ENCODE measurements at regions not wholly inside any gene's neighbourhood (a gene's known extent, or its start where the extent isn't known, plus 50 kb on each side); places are given as distances from the start of the nearest gene placed in this dataset.
"Not testable (repeated sequence)": the region's sequence is repeated elsewhere in the genome, so short reads cannot be mapped to it uniquely, and the experiment has no call there.

GRCh38 chr4:53844133-53844532 lies 220.3 kb downstream of the CHIC2 start:
- Histone ChIP-seq H3K9me2 (replicated peaks; ENCODE audit: insufficient read depth) (no peaks in the 10 kb centered on the region), H3K4me2 (no peak overlapping the region), H3K4me3 (no peak overlapping the region), H3K27me3 (no peaks in the 10 kb centered on the region), H2AFZ (no peak overlapping the region), H4K20me1 (ENCODE audit: insufficient read depth, poor library complexity, severe bottlenecking) (no peaks in the 10 kb centered on the region), H3K79me2 (no peaks in the 10 kb centered on the region), H3K4me1 (ENCODE audit: insufficient read depth) (peaks cover 4% of the 10 kb centered on the region), H3K36me3 (replicated peaks; ENCODE audit: insufficient read depth, low read depth) (no peaks in the 10 kb centered on the region), H3K9me3 (ENCODE audit: low read depth) (no peaks in the 10 kb centered on the region), H3K27ac (no peak overlapping the region)
- 53% methylated on average over 3 of the region's 3 CpGs for WGBS (ENCODE audit: low lambda C conversion rate, missing lambda C conversion rate)
- no peak for TF ChIP-seq EZH2phosphoT487 (IDR thresholded peaks at IDR 0.05; ENCODE audit: low read depth, severe bottlenecking, unreplicated experiment)
- TF ChIP-seq EZH2 (IDR thresholded peaks at IDR 0.05; ENCODE audit: borderline replicate concordance) = no peak
- TF ChIP-seq, protein P1, sequence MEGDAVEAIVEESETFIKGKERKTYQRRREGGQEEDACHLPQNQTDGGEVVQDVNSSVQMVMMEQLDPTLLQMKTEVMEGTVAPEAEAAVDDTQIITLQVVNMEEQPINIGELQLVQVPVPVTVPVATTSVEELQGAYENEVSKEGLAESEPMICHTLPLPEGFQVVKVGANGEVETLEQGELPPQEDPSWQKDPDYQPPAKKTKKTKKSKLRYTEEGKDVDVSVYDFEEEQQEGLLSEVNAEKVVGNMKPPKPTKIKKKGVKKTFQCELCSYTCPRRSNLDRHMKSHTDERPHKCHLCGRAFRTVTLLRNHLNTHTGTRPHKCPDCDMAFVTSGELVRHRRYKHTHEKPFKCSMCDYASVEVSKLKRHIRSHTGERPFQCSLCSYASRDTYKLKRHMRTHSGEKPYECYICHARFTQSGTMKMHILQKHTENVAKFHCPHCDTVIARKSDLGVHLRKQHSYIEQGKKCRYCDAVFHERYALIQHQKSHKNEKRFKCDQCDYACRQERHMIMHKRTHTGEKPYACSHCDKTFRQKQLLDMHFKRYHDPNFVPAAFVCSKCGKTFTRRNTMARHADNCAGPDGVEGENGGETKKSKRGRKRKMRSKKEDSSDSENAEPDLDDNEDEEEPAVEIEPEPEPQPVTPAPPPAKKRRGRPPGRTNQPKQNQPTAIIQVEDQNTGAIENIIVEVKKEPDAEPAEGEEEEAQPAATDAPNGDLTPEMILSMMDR (IDR thresholded peaks at IDR 0.05; ENCODE audit: poor library complexity) = no peak
- DNase-seq (ENCODE audit: low spot score) = no peak

- H3K4me3 ChIP-seq = no peak overlapping the region
- TF ChIP-seq EZH2 (IDR thresholded peaks at IDR 0.05; ENCODE audit: borderline replicate concordance) = no peak
- TF ChIP-seq, protein P1 (IDR thresholded peaks at IDR 0.05; ENCODE audit: poor library complexity) = no peak
- no peak for TF ChIP-seq EZH2phosphoT487 (IDR thresholded peaks at IDR 0.05; ENCODE audit: low read depth, severe bottlenecking, unreplicated experiment)
- no peaks in the 10 kb centered on the region for H3K36me3 ChIP-seq (replicated peaks; ENCODE audit: insufficient read depth, low read depth)
- H4K20me1 ChIP-seq (ENCODE audit: insufficient read depth, poor library complexity, severe bottlenecking) = no peaks in the 10 kb centered on the region
- H3K27me3 ChIP-seq = no peaks in the 10 kb centered on the region
- H3K4me2 ChIP-seq = no peak overlapping the region
- H2AFZ ChIP-seq = no peak overlapping the region
- H3K9me2 ChIP-seq (replicated peaks; ENCODE audit: insufficient read depth) = no peaks in the 10 kb centered on the region
- H3K4me1 ChIP-seq (ENCODE audit: insufficient read depth) = no peaks in the 10 kb centered on the region
- 96% methylated on average over 5 of the region's 5 CpGs for WGBS (ENCODE audit: low lambda C conversion rate, missing lambda C conversion rate)
- no peak overlapping the region for H3K27ac ChIP-seq
- H3K9me3 ChIP-seq (ENCODE audit: low read depth) = no peaks in the 10 kb centered on the region
- DNase-seq (ENCODE audit: low spot score) = no peak
- H3K79me2 ChIP-seq = no peaks in the 10 kb centered on the region
These were observed 222.7 kb downstream of the CHIC2 start for GRCh38 chr4:53841711-53842110.

- Histone ChIP-seq H3K27me3 (no peaks in the 10 kb centered on the region), H4K20me1 (ENCODE audit: insufficient read depth, poor library complexity, severe bottlenecking) (no peaks in the 10 kb centered on the region), H3K36me3 (replicated peaks; ENCODE audit: insufficient read depth, low read depth) (no peaks in the 10 kb centered on the region), H3K4me1 (ENCODE audit: insufficient read depth) (no peaks in the 10 kb centered on the region), H3K9me2 (replicated peaks; ENCODE audit: insufficient read depth) (no peaks in the 10 kb centered on the region), H3K4me2 (no peak overlapping the region), H3K27ac (no peak overlapping the region), H3K79me2 (no peaks in the 10 kb centered on the region), H3K4me3 (no peak overlapping the region), H3K9me3 (ENCODE audit: low read depth) (no peaks in the 10 kb centered on the region), H2AFZ (no peak overlapping the region)
- peak; percentile 31 for DNase-seq (ENCODE audit: low spot score)
- TF ChIP-seq EZH2phosphoT487 (IDR thresholded peaks at IDR 0.05; ENCODE audit: low read depth, severe bottlenecking, unreplicated experiment) (no peak), EZH2 (IDR thresholded peaks at IDR 0.05; ENCODE audit: borderline replicate concordance) (no peak)
- TF ChIP-seq, protein P1 (IDR thresholded peaks at IDR 0.05; ENCODE audit: poor library complexity) = no peak
- 38% methylated on average over 2 of the region's 2 CpGs for WGBS (ENCODE audit: low lambda C conversion rate, missing lambda C conversion rate)
These were observed 223.8 kb downstream of the CHIC2 start for GRCh38 chr4:53840643-53841042.

DNA sequence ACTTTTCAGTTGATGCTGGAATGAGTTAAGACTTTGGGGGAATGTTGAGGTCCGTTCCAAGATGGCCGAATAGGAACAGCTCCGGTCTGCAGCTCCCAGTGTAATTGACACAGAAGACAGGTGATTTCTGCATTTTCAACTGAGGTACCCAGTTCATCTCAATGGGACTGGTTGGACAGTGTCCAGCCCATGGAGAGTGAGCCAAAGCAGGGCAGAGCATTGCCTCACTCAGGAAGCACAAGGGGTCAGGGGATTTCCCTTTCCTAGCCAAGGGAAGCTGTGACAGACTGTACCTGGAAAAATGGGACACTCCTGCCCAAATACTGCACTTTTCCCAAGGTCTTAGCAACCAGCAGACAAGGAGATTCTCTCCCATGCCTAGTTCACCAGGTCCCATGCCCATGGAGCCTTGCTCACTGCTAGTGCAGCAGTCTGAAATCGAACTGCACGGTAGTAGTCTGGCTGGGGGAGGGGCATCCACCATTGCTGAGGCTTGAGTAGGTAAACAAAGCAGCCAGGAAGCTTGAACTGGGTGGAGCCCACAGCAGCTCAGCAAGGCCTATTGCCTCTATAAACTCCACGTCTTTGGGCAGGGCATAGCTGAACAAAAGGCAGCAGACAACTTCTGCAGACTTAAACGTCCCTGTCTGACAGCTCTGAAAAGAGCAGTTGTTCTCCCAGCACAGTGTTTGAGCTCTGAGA lies 231.0 kb downstream of the CHIC2 start:
- not testable (repeated sequence) for H3K36me3 ChIP-seq (replicated peaks; ENCODE audit: insufficient read depth, low read depth); H3K4me1 ChIP-seq (ENCODE audit: insufficient read depth); H3K9me3 ChIP-seq (ENCODE audit: low read depth); H2AFZ ChIP-seq; H3K79me2 ChIP-seq; H3K27me3 ChIP-seq; H3K27ac ChIP-seq; H3K4me3 ChIP-seq; DNase-seq (ENCODE audit: low spot score); H3K4me2 ChIP-seq; H4K20me1 ChIP-seq (ENCODE audit: insufficient read depth, poor library complexity, severe bottlenecking); H3K9me2 ChIP-seq (replicated peaks; ENCODE audit: insufficient read depth)
- 88% methylated on average over 7 of the region's 7 CpGs for WGBS (ENCODE audit: low lambda C conversion rate, missing lambda C conversion rate)

Data from hepatocyte (in vitro differentiated cells).